ENCODE measurements at regions not wholly inside any gene's neighbourhood (a gene's known extent, or its start where the extent isn't known, plus 50 kb on each side); places are given as distances from the start of the nearest gene placed in this dataset.

GRCh38 chr4:116500225-116500624, 585.2 kb downstream of the TRAM1L1 start:
- no peak for TF ChIP-seq POLR2A (IDR thresholded peaks at IDR 0.05; ENCODE audit: low read depth, low read length)
- TF ChIP-seq POLR2AphosphoS5 (IDR thresholded peaks at IDR 0.05; ENCODE audit: low read depth, low read length), result no peak
